Transverse colon (tissue), 4 donors: ENCODE measurements at regions not wholly inside any gene's neighbourhood (a gene's known extent, or its start where the extent isn't known, plus 50 kb on each side); places are given as distances from the start of the nearest gene placed in this dataset.

ENCODE experiments used
- CTCF ChIP-seq, 5 experiments: fragments of 200-600 bp in 3 of 5; fragments of 450-650 bp in 2 of 5; sonication (generic) in 3 of 5; IDR thresholded peaks; 1 replicate in 2 of 5; 2 replicates in 3 of 5; pipeline ENCODE4 v1.5.1; 2016 to 2017; ENCODE audit warnings: antibody characterized with exemption in 5 of 5, inconsistent platforms in 3 of 5, mild to moderate bottlenecking in 2 of 5, moderate library complexity in 1 of 5
- POLR2A ChIP-seq: fragments of 450-650 bp; IDR thresholded peaks from one replicate; pipeline ENCODE4 v1.6.1; 2016; ENCODE audit warnings: antibody characterized with exemption, mild to moderate bottlenecking, moderate library complexity
- POLR2AphosphoS5 ChIP-seq, 3 donors: sonication (generic); formaldehyde crosslinking; IDR thresholded peaks; one replicate each; pipeline ENCODE4 v1.6.1; 2016; ENCODE audit warnings: antibody characterized with exemption in 3 of 3

- TF ChIP-seq CTCF (IDR thresholded peaks at IDR 0.05) (no peak), POLR2A (no peak), POLR2AphosphoS5 (IDR thresholded peaks at IDR 0.05) (no peak)
Observed at GRCh38 chr10:65360497-65360896, 1565.3 kb upstream of the LRRTM3 start.
